Stimulated activated naive CD4-positive, alpha-beta T cell (primary cell): ENCODE measurements at regions not wholly inside any gene's neighbourhood (a gene's known extent, or its start where the extent isn't known, plus 50 kb on each side); places are given as distances from the start of the nearest gene placed in this dataset.
"Not testable (repeated sequence)": the region's sequence is repeated elsewhere in the genome, so short reads cannot be mapped to it uniquely, and the experiment has no call there.

ENCODE experiments used
- DNase-seq, 6 experiments: peaks; one replicate each; lab custom pipeline; 2025; lab: John Stamatoyannopoulos, UW

GRCh38 chr4:18166925-18167324 lies 145.4 kb upstream of the LCORL start:
- DNase-seq = no peak

- no peak for DNase-seq
Observed at GRCh38 chr4:18162453-18162852, 140.9 kb upstream of the LCORL start.

DNA sequence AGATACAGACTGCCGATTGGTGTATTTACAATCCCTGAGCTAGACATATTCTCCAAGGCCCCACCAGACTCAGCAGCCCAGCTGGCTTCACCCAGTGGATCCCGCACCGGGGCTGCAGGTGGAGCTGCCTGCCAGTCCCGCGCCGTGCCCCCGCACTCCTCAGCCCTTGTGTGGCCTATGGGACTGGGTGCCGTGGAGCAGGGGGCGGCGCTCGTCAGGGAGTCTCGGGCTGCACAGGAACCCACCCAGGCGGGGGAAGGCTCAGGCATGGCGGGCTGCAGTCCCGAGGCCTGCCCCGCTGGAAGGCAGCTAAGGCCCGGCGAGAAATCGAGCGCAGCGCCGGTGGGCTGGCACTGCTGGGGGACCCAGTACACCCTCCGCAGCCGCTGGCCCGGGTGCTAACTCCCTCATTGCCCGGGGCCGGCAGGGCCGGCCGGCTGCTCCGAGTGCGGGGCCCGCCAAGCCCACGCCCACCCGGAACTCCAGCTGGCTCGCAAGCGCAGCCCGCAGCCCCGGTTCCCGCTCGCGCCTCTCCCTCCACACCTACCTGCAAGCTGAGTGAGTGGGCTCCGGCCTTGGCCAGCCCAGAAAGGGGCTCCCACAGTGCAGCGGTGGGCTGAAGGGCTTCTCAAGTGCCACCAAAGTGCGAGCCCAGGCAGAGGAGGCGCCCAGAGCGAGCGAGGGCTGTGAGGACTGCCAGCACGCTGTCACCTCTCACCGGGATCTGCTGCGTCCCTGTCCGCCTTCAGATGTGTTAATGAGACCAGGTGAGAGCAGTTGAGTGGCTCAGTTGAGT lies 137.8 kb upstream of the LCORL start:
- not testable (repeated sequence) for DNase-seq

- DNase-seq = no peak
Observed at GRCh38 chr4:18155067-18156041, 133.8 kb upstream of the LCORL start.

GRCh38 chr4:18138076-18138665 lies 116.6 kb upstream of the LCORL start:
- no peak for DNase-seq

DNA sequence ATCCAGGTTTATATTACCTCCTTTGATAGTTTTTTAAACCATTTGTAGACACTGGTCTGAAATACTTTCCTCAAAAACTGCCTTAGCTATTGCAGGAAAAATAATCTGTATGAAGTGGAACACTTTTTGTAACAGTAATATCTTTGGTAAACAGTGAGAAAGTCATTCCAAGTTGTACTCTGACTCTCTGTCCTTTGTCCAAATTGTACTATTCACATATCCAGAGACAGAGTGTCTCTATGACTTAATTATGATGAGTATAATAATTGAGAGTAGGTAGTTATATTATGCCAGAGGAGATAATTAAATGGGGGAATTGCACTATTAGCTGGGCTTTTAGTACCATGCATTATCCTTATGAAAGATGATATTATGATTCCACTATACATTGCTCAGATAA lies 112.6 kb upstream of the LCORL start:
- DNase-seq = no peak

GRCh38 chr4:18130256-18130655 lies 108.7 kb upstream of the LCORL start:
- no peak for DNase-seq

DNA sequence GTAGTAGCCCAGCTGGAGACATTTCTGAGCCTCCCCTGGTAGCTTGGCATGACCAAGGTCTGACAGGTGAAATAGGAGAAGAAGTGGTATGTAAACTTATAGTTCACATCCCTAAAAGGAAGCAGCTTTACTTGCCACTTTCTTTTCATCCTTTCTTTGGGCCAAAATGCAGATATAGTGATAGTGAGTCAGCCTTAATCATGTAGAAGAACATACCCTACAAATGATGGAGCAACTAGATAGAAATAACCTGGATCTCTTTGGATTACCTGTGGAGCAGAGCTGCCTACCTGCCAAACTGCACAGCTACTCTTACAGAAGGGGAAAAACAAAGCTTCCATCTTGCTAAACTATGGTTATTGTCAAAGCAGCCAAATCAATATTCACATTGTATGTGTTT lies 106.7 kb upstream of the LCORL start:
- no peak for DNase-seq

DNA sequence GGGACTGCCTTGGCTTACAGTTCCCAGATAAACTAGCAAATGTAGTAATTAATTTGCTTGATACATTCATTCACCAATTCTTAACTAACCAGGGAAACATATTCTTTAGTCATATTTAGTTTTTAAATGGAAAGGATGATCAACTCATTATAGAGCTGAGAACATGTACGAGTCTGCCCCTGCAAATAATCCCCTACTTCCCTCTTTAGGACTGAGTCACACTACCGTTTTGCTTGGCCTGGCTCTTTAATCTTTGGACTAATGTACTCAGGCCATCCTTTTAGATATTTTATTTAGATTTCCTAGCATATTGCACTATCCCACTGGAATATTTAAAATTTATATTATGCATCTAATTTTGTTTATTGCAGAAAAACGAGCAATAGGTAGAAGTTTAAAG lies 105.5 kb upstream of the LCORL start:
- DNase-seq = no peak

GRCh38 chr4:18113710-18114331 lies 92.3 kb upstream of the LCORL start:
- no peak for DNase-seq

DNA sequence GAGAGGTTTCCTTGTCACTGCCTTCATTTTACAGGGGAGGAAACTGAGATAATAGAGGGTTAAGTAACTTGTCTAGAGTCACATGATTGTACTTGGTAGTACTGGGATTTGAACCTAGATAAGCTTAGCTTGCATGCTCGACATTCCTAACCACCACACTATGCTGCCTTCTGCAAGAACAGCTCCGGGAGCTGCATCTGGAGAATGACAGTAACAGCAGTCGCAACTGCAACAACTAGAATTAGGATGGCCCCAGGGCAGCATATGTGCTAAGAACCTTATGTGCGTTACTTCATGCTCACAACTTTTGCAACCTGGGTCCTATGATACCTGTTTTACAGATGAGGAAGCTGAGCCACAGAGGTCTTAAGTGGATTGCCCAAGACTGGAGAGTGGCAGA lies 89.5 kb upstream of the LCORL start:
- DNase-seq = no peak

GRCh38 chr4:18110099-18110498 lies 88.5 kb upstream of the LCORL start:
- no peak for DNase-seq

- DNase-seq = no peak
Observed at GRCh38 chr4:18109676-18110075, 88.1 kb upstream of the LCORL start.

- not testable (repeated sequence) for DNase-seq
Observed at GRCh38 chr4:18107848-18108528, 86.4 kb upstream of the LCORL start.

- DNase-seq = no peak
Observed at GRCh38 chr4:18106620-18107019, 85.1 kb upstream of the LCORL start.

DNA sequence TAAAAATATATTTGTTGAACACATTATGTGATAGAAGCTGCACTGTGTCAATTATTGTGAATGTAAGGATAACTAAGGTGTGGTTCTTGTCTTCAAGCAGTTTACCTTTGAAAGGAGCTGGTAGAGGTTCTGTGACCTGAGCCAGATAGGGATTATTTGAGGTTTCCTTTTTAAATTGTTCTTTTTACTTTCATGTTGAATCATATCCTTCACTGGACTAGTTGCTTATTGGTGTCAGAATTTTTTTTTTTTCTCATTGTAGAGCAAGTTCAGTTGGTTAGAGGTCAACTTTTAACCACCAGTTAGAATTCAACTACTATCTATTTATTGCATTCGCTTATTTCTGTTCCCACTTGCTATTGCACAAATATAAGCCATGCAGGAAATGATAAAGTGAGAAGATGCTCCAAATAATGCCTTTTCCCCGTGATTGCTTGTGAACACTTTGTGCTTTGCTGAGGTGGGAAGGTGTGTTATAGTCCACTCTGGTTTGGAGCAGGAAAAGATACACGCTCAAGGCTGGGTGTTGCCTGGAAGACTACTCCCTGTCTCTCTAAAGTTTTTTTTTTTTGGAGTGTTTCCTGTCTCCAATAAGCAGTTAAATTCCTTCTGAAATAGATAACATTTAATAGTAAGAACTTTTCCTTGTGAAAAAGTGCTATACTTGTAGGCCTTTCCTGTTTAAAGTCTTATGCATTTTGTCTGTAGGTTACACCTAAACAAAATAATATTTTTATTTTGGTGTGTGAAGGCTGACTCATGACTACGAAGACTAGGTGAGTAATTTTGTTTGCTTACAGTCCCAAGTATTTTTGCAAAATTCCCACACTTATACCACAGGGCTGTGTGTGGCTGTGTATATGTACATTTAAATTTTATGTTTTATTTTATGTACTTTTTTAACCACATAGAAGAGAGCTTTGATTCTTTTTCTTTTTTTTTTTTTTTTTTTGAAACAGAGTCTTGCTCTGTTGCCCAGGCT lies 83.8 kb upstream of the LCORL start:
- no peak for DNase-seq

DNA sequence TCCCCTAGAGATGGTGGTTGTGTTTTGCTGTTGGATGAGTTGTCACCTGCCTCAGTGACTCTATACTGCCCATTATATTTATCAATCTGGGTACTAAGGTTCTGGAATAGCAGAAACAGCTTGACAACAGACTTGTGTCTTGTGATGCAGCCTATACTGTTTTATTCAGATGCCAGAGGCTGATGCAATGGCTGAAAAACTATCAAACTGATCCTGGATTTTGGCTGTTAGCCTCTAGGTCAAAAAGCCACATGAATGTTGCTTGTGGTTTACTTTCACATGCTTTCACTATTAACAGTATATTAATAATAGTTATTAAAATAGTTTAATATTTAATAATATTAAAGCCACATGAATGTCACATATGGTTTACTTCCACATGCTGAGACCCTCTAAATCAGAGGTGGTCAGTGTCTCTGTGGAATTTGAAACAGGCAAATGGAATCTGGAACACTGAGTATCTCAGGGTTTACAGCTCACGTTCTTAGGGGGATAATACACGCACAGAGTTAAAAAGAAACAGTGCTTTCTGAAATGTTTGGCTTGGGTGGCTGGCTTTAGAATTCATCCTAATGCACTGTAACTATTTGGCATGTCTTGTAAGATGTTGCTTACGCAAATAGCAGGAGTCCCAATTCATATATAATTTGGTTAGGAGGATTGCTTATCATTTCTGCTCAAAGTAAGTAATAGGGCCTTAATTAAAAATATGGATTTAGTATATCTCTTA lies 82.5 kb upstream of the LCORL start:
- DNase-seq = no peak

- DNase-seq = no peak
Observed at GRCh38 chr4:18100657-18101056, 79.1 kb upstream of the LCORL start.

- not testable (repeated sequence) for DNase-seq
Observed at GRCh38 chr4:18090447-18090846, 68.9 kb upstream of the LCORL start.

DNA sequence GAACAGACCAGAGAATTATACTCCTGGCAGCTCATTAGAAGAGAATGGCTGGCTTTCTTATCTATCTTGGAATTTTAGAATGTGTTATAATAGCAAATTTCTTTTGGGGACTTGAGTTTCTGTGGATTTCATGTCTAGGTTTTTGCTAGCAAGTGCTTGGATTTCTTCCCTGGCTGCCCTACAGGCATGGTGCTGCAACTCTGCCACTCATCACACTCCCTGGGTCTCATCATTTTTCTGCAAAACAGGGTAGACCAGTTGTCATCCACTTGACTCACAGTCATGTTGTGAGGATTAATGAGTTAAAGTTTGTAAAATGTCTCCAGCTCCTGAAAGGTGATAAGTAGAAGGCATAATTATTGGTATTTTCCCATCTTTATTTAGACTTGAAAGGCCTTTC lies 60.7 kb upstream of the LCORL start:
- DNase-seq = no peak
